ENCODE measurements at regions not wholly inside any gene's neighbourhood (a gene's known extent, or its start where the extent isn't known, plus 50 kb on each side); places are given as distances from the start of the nearest gene placed in this dataset.

DNA sequence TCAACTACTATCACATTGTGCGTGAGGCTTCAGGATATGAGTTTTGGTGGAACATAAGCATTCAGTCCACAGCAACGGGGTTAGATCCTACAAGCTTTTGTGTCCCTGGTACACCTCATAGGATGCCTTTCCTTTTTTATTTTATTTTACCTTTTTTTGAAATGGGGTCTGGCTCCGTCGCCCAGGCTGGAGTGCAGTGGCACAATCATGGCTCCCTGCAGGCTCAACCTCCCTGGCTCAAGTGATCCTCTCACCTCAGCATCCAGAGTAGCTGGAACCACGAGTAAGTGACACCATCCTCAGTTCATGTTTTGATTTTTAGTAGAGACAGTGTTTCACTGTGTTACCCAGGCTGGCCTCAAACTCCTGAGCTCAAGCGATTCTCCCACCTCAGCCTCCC is 86.0 kb upstream of the RAI14 start:
- Histone ChIP-seq H3K4me3 (no peak overlapping the region), H3K4me1 (no peaks in the 10 kb centered on the region), H3K9me3 (no peaks in the 10 kb centered on the region), H3K36me3 (no peaks in the 10 kb centered on the region), H3K27me3 (no peaks in the 10 kb centered on the region), H3K27ac (no peak overlapping the region)
- intact Hi-C loops (cut with DNase I) = no loop called here
- 85 to 92% methylated on average over 6 of the region's 6 CpGs for WGBS, 2 donors
- TF ChIP-seq CTCF (IDR thresholded peaks at IDR 0.05) = no peak
- FAIRE-seq (no peak), DNase-seq (no peak), ATAC-seq (no peak)

GRCh38 chr5:34570721-34571676 is 85.1 kb upstream of the RAI14 start:
- no peak overlapping the region for H3K4me3 ChIP-seq
- FAIRE-seq = no peak
- peak in 2 of 4 donors; percentile 37 to 64 for ATAC-seq
- H3K4me1 ChIP-seq = no peaks in the 10 kb centered on the region
- WGBS, 2 donors = 68 to 69% methylated on average over 5 of the region's 5 CpGs
- no peak for TF ChIP-seq CTCF (IDR thresholded peaks at IDR 0.05)
- H3K27me3 ChIP-seq = no peaks in the 10 kb centered on the region
- DNase-seq = no peak
- H3K9me3 ChIP-seq = no peaks in the 10 kb centered on the region
- H3K27ac ChIP-seq = no peak overlapping the region
- H3K36me3 ChIP-seq = no peaks in the 10 kb centered on the region
- intact Hi-C loops (cut with DNase I) = no loop called here

GRCh38 chr5:34571677-34572041 is 84.5 kb upstream of the RAI14 start:
- 86 to 87% methylated on average over 3 of the region's 3 CpGs for WGBS, 2 donors
- FAIRE-seq = no peak

GRCh38 chr5:34574936-34575467 is 81.1 kb upstream of the RAI14 start:
- no peak for TF ChIP-seq CTCF (IDR thresholded peaks at IDR 0.05)
- H3K27me3 ChIP-seq = no peaks in the 10 kb centered on the region
- H3K9me3 ChIP-seq = no peaks in the 10 kb centered on the region
- FAIRE-seq = no peak
- H3K36me3 ChIP-seq = no peaks in the 10 kb centered on the region
- intact Hi-C loops (cut with DNase I) = no loop called here
- no peak overlapping the region for H3K27ac ChIP-seq
- H3K4me1 ChIP-seq = no peaks in the 10 kb centered on the region
- no peak overlapping the region for H3K4me3 ChIP-seq
- DNase-seq = no peak
- WGBS, 2 donors = 56 to 61% methylated on average over 3 of the region's 3 CpGs
- ATAC-seq = no peak

More at GRCh38 chr5:34571677-34572041, 84.5 kb upstream of the RAI14 start:
- ATAC-seq = no peak
- H3K27me3 ChIP-seq = no peaks in the 10 kb centered on the region
- no peak for DNase-seq
- intact Hi-C loops (cut with DNase I) = no loop called here
- no peak overlapping the region for H3K4me3 ChIP-seq
- no peaks in the 10 kb centered on the region for H3K36me3 ChIP-seq
- H3K27ac ChIP-seq = no peak overlapping the region
- no peaks in the 10 kb centered on the region for H3K4me1 ChIP-seq
- no peaks in the 10 kb centered on the region for H3K9me3 ChIP-seq
- no peak for TF ChIP-seq CTCF (IDR thresholded peaks at IDR 0.05)
